Karpas-422 (cell line): ENCODE measurements at regions not wholly inside any gene's neighbourhood (a gene's known extent, or its start where the extent isn't known, plus 50 kb on each side); places are given as distances from the start of the nearest gene placed in this dataset.

Experiments used
- DNase-seq: peaks from one replicate; pipeline ENCODE4 v3.0.0-alpha.2; 2015
- H2AFZ ChIP-seq: fragments of 200-600 bp; sonication (generic); 2 replicates; pipeline ENCODE4 v1.6.1; 2014; ENCODE audit warnings: antibody characterized with exemption, low read length, mixed read lengths
- H3K27ac ChIP-seq: fragments of 200-600 bp; sonication (generic); 2 replicates; pipeline ENCODE4 v1.5.1; 2014; ENCODE audit warnings: mild to moderate bottlenecking, low read length, moderate library complexity
- H3K27me3 ChIP-seq: fragments of 200-600 bp; sonication (generic); 2 replicates; pipeline ENCODE4 v1.6.1; 2014; ENCODE audit warnings: low read length, mixed read lengths
- H3K36me3 ChIP-seq: fragments of 200-600 bp; sonication (generic); 2 replicates; pipeline ENCODE4 v1.6.1; 2014; ENCODE audit warnings: low read length, mixed read lengths; ENCODE audit not compliant: insufficient read depth
- H3K4me1 ChIP-seq: fragments of 200-600 bp; sonication (generic); 2 replicates; pipeline ENCODE4 v1.6.1; 2014; ENCODE audit warnings: mild to moderate bottlenecking, low read length, mixed read lengths
- H3K4me2 ChIP-seq: fragments of 200-600 bp; sonication (generic); 2 replicates; pipeline ENCODE4 v1.6.1; 2014; ENCODE audit warnings: low read length, low read depth, mild to moderate bottlenecking; ENCODE audit not compliant: poor library complexity, severe bottlenecking
- H3K4me3 ChIP-seq: fragments of 200-600 bp; sonication (generic); 2 replicates; pipeline ENCODE4 v1.5.1; 2014; ENCODE audit warnings: mild to moderate bottlenecking, antibody characterized with exemption, low read length, mixed read lengths
- H3K79me2 ChIP-seq: fragments of 200-600 bp; sonication (generic); 2 replicates; pipeline ENCODE4 v1.6.1; 2014; ENCODE audit warnings: mild to moderate bottlenecking, low read length, mixed read lengths
- H3K9ac ChIP-seq: fragments of 200-600 bp; sonication (generic); 2 replicates; pipeline ENCODE4 v1.6.0; 2014; ENCODE audit warnings: low read length
- H3K9me2 ChIP-seq: fragments of 200-600 bp; sonication (generic), shearing (Covaris generic); replicated peaks from 2 replicates; pipeline ENCODE4 v1.6.0; 2014; ENCODE audit warnings: mild to moderate bottlenecking, low read length, moderate library complexity; ENCODE audit not compliant: insufficient read depth
- H3K9me3 ChIP-seq: fragments of 300-700, 200-600 bp; sonication (generic); 2 replicates; pipeline ENCODE4 v1.6.1; 2014; ENCODE audit warnings: low read length, mixed read lengths
- H4K20me1 ChIP-seq: fragments of 200-600 bp; sonication (generic); 2 replicates; pipeline ENCODE4 v1.6.1; 2014; ENCODE audit warnings: mild to moderate bottlenecking, antibody characterized with exemption, low read length, low read depth; ENCODE audit not compliant: insufficient read depth

GRCh38 chr22:26785932-26786331 is 128.5 kb downstream of the MIAT start:
- Histone ChIP-seq H3K9me2 (no peaks in the 10 kb centered on the region), H3K9me3 (no peaks in the 10 kb centered on the region), H3K9ac (no peak overlapping the region), H3K4me2 (no peak overlapping the region), H3K27me3 (no peaks in the 10 kb centered on the region), H3K27ac (no peak overlapping the region), H3K4me1 (peaks cover 7% of the 10 kb centered on the region), H3K4me3 (no peak overlapping the region), H4K20me1 (no peaks in the 10 kb centered on the region), H3K36me3 (no peaks in the 10 kb centered on the region), H2AFZ (no peak overlapping the region), H3K79me2 (no peaks in the 10 kb centered on the region)
- DNase-seq = no peak

- no peak overlapping the region for H3K4me2 ChIP-seq
- no peaks in the 10 kb centered on the region for H3K36me3 ChIP-seq
- H3K9me3 ChIP-seq = no peaks in the 10 kb centered on the region
Measured at GRCh38 chr22:26786398-26786797, 129.0 kb downstream of the MIAT start.

GRCh38 chr22:26789951-26790350 is 132.6 kb downstream of the MIAT start:
- H3K4me3 ChIP-seq = no peak overlapping the region
- no peak overlapping the region for H2AFZ ChIP-seq
- H3K27ac ChIP-seq = no peak overlapping the region
- no peaks in the 10 kb centered on the region for H3K27me3 ChIP-seq
- H3K79me2 ChIP-seq = no peaks in the 10 kb centered on the region
- no peaks in the 10 kb centered on the region for H3K9me2 ChIP-seq
- H4K20me1 ChIP-seq = no peaks in the 10 kb centered on the region
- H3K36me3 ChIP-seq = no peaks in the 10 kb centered on the region
- no peak for DNase-seq
- H3K9me3 ChIP-seq = no peaks in the 10 kb centered on the region
- peaks cover 7% of the 10 kb centered on the region for H3K4me1 ChIP-seq
- no peak overlapping the region for H3K4me2 ChIP-seq
- H3K9ac ChIP-seq = no peak overlapping the region

More at GRCh38 chr22:26786398-26786797, 129.0 kb downstream of the MIAT start:
- no peaks in the 10 kb centered on the region for H3K27me3 ChIP-seq
- H3K4me1 ChIP-seq = peaks cover 7% of the 10 kb centered on the region
- H4K20me1 ChIP-seq = no peaks in the 10 kb centered on the region
- H3K9me2 ChIP-seq = no peaks in the 10 kb centered on the region
- no peaks in the 10 kb centered on the region for H3K79me2 ChIP-seq
- H2AFZ ChIP-seq = no peak overlapping the region
- H3K9ac ChIP-seq = no peak overlapping the region
- H3K27ac ChIP-seq = no peak overlapping the region
- DNase-seq = no peak
- H3K4me3 ChIP-seq = no peak overlapping the region

GRCh38 chr22:26792522-26792921 is 135.1 kb downstream of the MIAT start:
- H3K36me3 ChIP-seq = no peaks in the 10 kb centered on the region
- no peak for DNase-seq
- no peaks in the 10 kb centered on the region for H3K9me2 ChIP-seq
- no peaks in the 10 kb centered on the region for H3K79me2 ChIP-seq
- H3K4me2 ChIP-seq = no peak overlapping the region
- H2AFZ ChIP-seq = no peak overlapping the region
- no peak overlapping the region for H3K4me3 ChIP-seq
- H3K4me1 ChIP-seq = no peaks in the 10 kb centered on the region
- no peaks in the 10 kb centered on the region for H3K9me3 ChIP-seq
- no peaks in the 10 kb centered on the region for H3K27me3 ChIP-seq
- H4K20me1 ChIP-seq = no peaks in the 10 kb centered on the region
- no peak overlapping the region for H3K9ac ChIP-seq
- H3K27ac ChIP-seq = no peak overlapping the region

GRCh38 chr22:26796785-26797184 is 139.4 kb downstream of the MIAT start:
- H3K4me2 ChIP-seq = no peak overlapping the region
- no peak overlapping the region for H3K4me3 ChIP-seq
- no peaks in the 10 kb centered on the region for H3K79me2 ChIP-seq

GRCh38 chr22:26797910-26798309 is 140.5 kb downstream of the MIAT start:
- DNase-seq = peak; percentile 66
- H2AFZ ChIP-seq = no peak overlapping the region
- no peaks in the 10 kb centered on the region for H3K4me1 ChIP-seq
- H4K20me1 ChIP-seq = 0 out of 2 replicates have a peak, but pooled peaks cover 8% of the 10 kb centered on the region
- H3K9ac ChIP-seq = no peak overlapping the region
- H3K79me2 ChIP-seq = no peaks in the 10 kb centered on the region
- no peak overlapping the region for H3K4me3 ChIP-seq
- no peaks in the 10 kb centered on the region for H3K9me3 ChIP-seq
- H3K27me3 ChIP-seq = no peaks in the 10 kb centered on the region
- H3K4me2 ChIP-seq = no peak overlapping the region
- H3K36me3 ChIP-seq = no peaks in the 10 kb centered on the region
- no peaks in the 10 kb centered on the region for H3K9me2 ChIP-seq
- no peak overlapping the region for H3K27ac ChIP-seq

More at GRCh38 chr22:26796785-26797184, 139.4 kb downstream of the MIAT start:
- no peak for DNase-seq
- no peak overlapping the region for H2AFZ ChIP-seq
- no peaks in the 10 kb centered on the region for H3K9me3 ChIP-seq
- H3K9me2 ChIP-seq = no peaks in the 10 kb centered on the region
- 0 out of 2 replicates have a peak, but pooled peaks cover 3% of the 10 kb centered on the region for H4K20me1 ChIP-seq
- no peak overlapping the region for H3K27ac ChIP-seq
- H3K9ac ChIP-seq = no peak overlapping the region
- no peaks in the 10 kb centered on the region for H3K36me3 ChIP-seq
- H3K4me1 ChIP-seq = no peaks in the 10 kb centered on the region
- H3K27me3 ChIP-seq = no peaks in the 10 kb centered on the region

GRCh38 chr22:26798462-26799065 is 141.2 kb downstream of the MIAT start:
- Histone ChIP-seq H2AFZ (no peak overlapping the region), H3K9me2 (no peaks in the 10 kb centered on the region), H3K79me2 (no peaks in the 10 kb centered on the region), H3K9me3 (no peaks in the 10 kb centered on the region), H3K4me1 (no peaks in the 10 kb centered on the region), H3K9ac (no peak overlapping the region), H4K20me1 (0 out of 2 replicates have a peak, but pooled peaks cover 8% of the 10 kb centered on the region), H3K4me3 (no peak overlapping the region), H3K36me3 (no peaks in the 10 kb centered on the region), H3K27ac (no peak overlapping the region), H3K4me2 (no peak overlapping the region), H3K27me3 (no peaks in the 10 kb centered on the region)
- no peak for DNase-seq

- Histone ChIP-seq H3K36me3 (no peaks in the 10 kb centered on the region), H3K9ac (no peak overlapping the region), H3K9me2 (no peaks in the 10 kb centered on the region), H4K20me1 (0 out of 2 replicates have a peak, but pooled peaks cover 8% of the 10 kb centered on the region), H2AFZ (no peak overlapping the region), H3K4me3 (no peak overlapping the region), H3K4me2 (no peak overlapping the region), H3K27ac (no peak overlapping the region), H3K9me3 (no peaks in the 10 kb centered on the region), H3K79me2 (no peaks in the 10 kb centered on the region), H3K4me1 (no peaks in the 10 kb centered on the region), H3K27me3 (no peaks in the 10 kb centered on the region)
- DNase-seq = no peak
Measured at GRCh38 chr22:26800858-26801257, 143.5 kb downstream of the MIAT start.
